ENCODE measurements at regions not wholly inside any gene's neighbourhood (a gene's known extent, or its start where the extent isn't known, plus 50 kb on each side); places are given as distances from the start of the nearest gene placed in this dataset.

DNA sequence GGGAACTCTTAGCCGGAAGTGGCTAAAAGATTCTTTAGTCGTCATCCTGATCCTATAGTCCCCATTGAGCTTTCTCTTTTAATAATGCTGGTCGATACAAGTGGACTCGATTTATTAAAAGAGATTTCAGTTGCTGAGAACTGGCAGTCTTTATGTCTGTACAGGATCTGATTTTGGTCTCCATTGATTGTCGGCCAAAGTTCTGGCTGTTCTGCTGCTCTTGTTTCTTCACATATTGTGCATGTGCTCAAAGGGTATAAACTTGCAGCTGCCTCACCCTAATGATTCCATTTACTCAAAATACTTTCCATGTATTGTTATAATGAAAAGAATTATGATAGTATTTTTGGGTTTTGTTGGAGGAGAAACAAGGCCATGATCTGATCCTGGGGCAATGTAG, 100.7 kb upstream of the CTTNBP2 start:
- H3K27ac ChIP-seq, result no peak overlapping the region
- TF ChIP-seq, protein P1, sequence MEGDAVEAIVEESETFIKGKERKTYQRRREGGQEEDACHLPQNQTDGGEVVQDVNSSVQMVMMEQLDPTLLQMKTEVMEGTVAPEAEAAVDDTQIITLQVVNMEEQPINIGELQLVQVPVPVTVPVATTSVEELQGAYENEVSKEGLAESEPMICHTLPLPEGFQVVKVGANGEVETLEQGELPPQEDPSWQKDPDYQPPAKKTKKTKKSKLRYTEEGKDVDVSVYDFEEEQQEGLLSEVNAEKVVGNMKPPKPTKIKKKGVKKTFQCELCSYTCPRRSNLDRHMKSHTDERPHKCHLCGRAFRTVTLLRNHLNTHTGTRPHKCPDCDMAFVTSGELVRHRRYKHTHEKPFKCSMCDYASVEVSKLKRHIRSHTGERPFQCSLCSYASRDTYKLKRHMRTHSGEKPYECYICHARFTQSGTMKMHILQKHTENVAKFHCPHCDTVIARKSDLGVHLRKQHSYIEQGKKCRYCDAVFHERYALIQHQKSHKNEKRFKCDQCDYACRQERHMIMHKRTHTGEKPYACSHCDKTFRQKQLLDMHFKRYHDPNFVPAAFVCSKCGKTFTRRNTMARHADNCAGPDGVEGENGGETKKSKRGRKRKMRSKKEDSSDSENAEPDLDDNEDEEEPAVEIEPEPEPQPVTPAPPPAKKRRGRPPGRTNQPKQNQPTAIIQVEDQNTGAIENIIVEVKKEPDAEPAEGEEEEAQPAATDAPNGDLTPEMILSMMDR (IDR thresholded peaks at IDR 0.05), result no peak
- TF ChIP-seq ZFX (IDR thresholded peaks at IDR 0.05; ENCODE audit: borderline replicate concordance), result no peak

DNA sequence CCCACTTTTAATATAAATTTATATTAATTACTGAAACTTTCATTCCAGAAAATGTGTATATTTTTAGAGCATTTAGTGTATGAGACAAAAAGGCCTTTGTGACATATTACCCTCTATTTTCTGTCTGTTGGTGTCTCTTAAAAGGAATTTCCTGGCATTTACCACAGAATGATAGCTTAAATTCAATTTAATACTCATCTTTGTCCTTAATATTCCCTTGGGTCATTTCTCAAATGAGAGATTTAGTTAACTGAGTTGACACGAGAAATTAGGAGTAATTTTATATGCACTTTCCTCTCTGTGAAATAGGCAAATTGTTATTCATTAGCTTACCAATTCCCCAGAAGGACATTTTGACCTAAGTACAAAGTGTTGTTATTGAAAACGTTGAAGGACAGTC, 101.7 kb upstream of the CTTNBP2 start:
- TF ChIP-seq, protein P1 (IDR thresholded peaks at IDR 0.05), result no peak
- no peak for TF ChIP-seq ZFX (IDR thresholded peaks at IDR 0.05; ENCODE audit: borderline replicate concordance)
- H3K27ac ChIP-seq, result no peak overlapping the region

DNA sequence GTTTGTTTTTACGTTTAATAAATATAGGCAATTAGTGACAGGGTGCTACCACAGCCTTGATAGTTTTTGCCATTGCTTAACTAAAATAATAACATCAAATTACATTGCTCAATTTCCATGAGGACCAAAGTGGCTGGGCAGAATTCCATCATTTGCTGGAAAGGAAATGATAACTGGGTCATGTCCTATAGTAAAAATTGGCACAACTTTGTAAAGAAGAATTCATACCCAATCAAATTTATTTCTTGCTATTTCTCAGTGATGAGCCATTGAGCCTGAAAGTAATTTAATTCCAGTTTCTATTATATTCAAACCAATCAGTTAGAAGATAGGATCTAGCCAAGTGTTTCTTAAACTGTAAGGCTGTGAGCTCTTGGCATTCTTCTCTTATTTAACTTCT, 102.2 kb upstream of the CTTNBP2 start:
- TF ChIP-seq, protein P1 (IDR thresholded peaks at IDR 0.05), result no peak
- TF ChIP-seq ZFX (IDR thresholded peaks at IDR 0.05; ENCODE audit: borderline replicate concordance), result no peak
- no peak overlapping the region for H3K27ac ChIP-seq

DNA sequence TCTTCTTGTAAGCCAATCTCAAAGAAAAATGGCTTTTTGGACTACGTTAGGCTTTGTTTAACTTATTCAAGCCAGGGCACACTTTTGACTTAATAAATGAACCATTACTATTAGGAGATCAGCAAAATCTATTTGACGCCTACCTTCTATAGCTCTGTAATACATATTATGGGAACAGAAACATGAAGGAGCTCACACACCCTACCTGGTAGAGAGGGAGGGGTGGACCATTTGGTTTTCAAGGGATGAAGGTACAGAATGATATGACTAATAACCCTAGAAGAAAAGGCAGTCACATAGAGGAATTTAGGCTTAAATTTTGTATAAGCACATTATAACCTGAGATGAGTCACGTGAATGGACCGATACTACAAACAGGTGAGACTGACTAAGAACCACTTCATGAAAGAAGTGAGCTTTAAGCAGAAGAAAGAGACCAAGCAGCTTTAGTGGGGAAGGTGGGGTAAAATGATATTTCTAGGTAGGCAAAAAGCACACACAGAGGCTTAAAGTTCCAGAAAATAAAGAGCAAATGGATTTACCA, 106.8 kb upstream of the CTTNBP2 start:
- H3K27ac ChIP-seq, result no peak overlapping the region
- TF ChIP-seq, protein P1 (IDR thresholded peaks at IDR 0.05), result no peak
- TF ChIP-seq ZFX (IDR thresholded peaks at IDR 0.05; ENCODE audit: borderline replicate concordance), result no peak

DNA sequence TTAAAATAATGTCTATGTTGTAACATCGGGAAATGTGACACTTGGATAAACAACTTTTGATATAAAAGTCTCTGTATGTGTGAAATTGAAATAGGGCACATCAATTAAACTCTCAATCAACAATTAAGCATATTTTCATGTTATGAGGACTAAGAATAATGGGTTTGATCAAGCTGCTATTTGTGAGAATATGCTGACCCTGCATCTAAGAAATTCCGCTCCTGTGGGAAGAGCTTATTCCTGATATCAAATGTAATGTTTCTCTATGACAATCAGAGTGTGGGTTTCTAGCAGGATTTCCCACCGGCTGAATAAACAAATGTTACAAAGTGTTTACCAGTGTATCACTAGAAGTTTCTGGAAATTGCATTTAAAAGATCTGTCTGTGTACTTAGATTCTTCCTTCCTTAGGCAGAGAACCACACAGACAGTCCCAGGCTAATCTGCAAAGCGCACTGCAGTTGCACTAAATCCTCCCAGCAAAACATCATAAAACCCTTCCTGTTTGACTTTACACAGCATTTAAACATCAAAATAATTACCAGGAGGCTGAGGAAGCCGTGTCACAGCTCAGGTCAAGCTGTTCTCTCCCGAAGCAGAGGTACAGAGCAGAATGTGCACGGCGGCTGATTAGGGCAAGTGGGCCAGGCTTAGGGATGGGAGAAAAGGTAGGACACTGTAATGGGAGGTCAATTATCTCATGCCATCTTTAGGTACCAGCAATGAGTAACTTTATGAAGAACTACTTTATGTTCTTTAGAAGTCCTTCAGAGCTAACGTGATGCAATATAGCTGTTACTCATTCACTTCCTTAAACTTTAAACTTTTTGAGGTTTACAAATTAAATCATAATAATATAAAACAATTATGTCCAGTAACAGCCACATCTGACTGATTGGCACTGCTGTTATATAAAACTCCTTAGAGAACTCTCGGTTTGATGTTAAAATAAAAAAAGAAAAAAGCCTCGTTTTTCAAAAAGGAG, 109.1 kb upstream of the CTTNBP2 start:
- TF ChIP-seq, protein P1 (IDR thresholded peaks at IDR 0.05), result no peak
- no peak for TF ChIP-seq ZFX (IDR thresholded peaks at IDR 0.05; ENCODE audit: borderline replicate concordance)
- H3K27ac ChIP-seq, result no peak overlapping the region

DNA sequence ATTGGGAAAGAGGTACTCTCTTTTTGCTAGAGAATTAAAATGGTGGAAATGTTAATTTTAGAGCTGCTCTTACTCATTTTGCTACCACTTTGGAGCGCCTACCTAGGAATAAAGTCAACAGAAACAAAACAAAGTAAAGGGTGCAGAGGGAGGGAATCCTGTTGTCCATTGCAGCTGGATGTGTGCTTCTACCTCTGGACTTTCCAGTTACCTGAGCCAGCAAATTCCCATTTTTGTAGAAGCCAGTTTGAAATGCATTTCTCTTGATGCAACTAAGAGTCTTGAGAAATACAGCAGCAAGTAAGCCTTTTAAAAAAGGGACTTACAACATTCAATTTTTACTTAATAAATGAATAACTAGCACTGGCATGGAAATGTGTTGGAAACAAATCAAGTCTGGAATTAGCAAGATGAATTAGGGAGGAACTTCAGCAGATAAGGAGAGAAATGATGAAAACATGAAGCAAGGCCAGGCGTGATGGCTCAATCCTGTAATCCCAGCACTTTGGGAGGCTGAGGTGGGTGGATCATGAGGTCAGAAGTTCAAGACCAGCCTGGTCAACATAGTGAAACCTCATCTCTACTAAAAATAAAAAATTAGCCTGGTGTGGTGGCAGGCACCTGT, 113.5 kb upstream of the CTTNBP2 start:
- H3K27ac ChIP-seq, result no peak overlapping the region
- TF ChIP-seq, protein P1 (IDR thresholded peaks at IDR 0.05), result no peak
- no peak for TF ChIP-seq ZFX (IDR thresholded peaks at IDR 0.05; ENCODE audit: borderline replicate concordance)

Measured in 22Rv1 (cell line).